ENCODE measurements at regions not wholly inside any gene's neighbourhood (a gene's known extent, or its start where the extent isn't known, plus 50 kb on each side); places are given as distances from the start of the nearest gene placed in this dataset.

DNA sequence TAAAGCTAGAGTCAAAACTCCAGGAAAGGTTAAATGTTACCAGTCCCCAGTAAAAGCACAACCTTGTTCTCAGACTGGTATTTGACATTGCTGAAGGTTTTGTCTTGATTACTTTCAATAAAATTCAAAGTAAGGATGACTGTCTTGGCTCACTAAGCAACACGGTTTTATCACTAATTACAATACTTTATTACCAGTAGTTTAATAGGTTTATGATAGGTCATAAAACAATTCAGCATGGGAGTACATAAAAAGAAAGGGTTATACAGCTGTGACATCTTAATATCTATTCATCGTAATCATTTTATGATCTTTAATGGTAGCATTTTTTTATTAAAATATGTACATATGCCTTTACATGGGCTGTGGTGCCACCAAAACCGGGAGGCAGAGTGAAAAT is 370.7 kb upstream of the IRX2 start:
- TF ChIP-seq, protein P1, sequence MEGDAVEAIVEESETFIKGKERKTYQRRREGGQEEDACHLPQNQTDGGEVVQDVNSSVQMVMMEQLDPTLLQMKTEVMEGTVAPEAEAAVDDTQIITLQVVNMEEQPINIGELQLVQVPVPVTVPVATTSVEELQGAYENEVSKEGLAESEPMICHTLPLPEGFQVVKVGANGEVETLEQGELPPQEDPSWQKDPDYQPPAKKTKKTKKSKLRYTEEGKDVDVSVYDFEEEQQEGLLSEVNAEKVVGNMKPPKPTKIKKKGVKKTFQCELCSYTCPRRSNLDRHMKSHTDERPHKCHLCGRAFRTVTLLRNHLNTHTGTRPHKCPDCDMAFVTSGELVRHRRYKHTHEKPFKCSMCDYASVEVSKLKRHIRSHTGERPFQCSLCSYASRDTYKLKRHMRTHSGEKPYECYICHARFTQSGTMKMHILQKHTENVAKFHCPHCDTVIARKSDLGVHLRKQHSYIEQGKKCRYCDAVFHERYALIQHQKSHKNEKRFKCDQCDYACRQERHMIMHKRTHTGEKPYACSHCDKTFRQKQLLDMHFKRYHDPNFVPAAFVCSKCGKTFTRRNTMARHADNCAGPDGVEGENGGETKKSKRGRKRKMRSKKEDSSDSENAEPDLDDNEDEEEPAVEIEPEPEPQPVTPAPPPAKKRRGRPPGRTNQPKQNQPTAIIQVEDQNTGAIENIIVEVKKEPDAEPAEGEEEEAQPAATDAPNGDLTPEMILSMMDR (IDR thresholded peaks at IDR 0.05; ENCODE audit: insufficient read depth, low read length, missing control alignments), result no peak
- CTCF ChIA-PET, result no interaction called here
- DNase-seq (ENCODE audit: low read depth, low spot score), result no peak
- H3K4me3 ChIP-seq (ENCODE audit: low read depth, low read length), result no peak overlapping the region
- POLR2A ChIA-PET, result no interaction called here

DNA sequence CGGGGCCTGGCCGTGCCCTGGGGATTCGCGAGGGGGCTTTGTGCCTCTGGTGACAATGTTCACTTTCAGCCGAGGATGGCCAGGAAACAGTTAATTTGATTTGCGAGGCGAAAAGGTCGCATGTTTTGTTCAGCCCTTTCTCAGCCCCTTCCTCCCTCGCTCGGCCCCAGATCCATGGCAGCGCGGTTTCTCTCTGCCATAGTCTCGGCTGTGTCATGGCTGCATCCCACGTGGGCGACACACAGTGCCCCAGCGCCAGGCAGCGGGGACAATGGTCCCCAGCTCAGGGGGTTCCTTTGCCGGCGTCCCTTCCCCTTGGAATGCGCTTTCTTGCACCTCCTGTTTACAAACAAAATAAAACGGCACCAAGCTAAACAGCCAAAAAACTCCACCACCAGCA is 370.3 kb upstream of the IRX2 start:
- ChIA-PET CTCF (no interaction called here), POLR2A (no interaction called here)
- H3K4me3 ChIP-seq (ENCODE audit: low read depth, low read length), result no peak overlapping the region
- DNase-seq (ENCODE audit: low read depth, low spot score), result no peak
- TF ChIP-seq, protein P1 (IDR thresholded peaks at IDR 0.05; ENCODE audit: insufficient read depth, low read length, missing control alignments), result no peak

DNA sequence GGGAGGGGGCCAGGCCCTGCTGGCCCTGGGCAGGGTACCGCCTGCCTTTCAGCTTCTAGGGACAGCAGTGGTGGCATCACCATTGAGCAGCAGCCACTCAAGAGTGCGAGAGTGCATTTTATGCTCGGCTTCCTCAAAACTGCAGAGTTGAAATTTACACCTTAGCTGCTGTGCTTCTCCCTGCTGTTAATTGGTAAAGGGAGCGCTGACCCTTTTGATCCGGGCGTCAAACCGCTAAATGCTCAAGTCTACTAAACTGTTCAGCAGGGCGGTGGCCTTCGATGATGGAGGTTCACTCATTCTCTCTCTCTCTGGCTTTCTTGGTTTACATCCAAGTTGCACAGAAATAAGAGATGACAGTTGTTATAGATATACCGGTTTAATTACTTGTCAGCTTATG is 368.6 kb upstream of the IRX2 start:
- TF ChIP-seq, protein P1 (IDR thresholded peaks at IDR 0.05; ENCODE audit: insufficient read depth, low read length, missing control alignments), result no peak
- CTCF ChIA-PET, result no interaction called here
- no peak overlapping the region for H3K4me3 ChIP-seq (ENCODE audit: low read depth, low read length)
- no peak for DNase-seq (ENCODE audit: low read depth, low spot score)
- POLR2A ChIA-PET, result no interaction called here

DNA sequence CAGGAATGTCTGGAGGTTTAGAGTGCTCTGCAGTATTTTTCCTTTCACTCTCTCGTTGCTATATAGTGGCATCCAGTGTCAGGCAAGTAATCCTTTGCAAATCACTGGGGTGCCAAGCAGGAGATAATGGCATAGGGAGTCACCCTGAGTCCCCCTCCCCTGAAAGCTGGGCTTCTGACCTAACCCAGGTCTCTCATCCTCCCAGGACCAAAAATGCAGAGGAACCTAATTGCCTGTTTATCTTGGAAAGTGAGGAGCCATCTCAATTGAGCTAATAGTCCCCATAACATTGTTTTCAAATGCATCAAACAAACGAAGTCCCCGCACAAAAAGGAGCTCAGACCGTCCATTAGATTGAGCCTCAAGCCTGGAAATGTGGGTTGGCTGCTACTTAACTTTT is 368.0 kb upstream of the IRX2 start:
- POLR2A ChIA-PET, result no interaction called here
- DNase-seq (ENCODE audit: low read depth, low spot score), result no peak
- TF ChIP-seq, protein P1 (IDR thresholded peaks at IDR 0.05; ENCODE audit: insufficient read depth, low read length, missing control alignments), result no peak
- H3K4me3 ChIP-seq (ENCODE audit: low read depth, low read length), result no peak overlapping the region
- CTCF ChIA-PET, result no interaction called here

DNA sequence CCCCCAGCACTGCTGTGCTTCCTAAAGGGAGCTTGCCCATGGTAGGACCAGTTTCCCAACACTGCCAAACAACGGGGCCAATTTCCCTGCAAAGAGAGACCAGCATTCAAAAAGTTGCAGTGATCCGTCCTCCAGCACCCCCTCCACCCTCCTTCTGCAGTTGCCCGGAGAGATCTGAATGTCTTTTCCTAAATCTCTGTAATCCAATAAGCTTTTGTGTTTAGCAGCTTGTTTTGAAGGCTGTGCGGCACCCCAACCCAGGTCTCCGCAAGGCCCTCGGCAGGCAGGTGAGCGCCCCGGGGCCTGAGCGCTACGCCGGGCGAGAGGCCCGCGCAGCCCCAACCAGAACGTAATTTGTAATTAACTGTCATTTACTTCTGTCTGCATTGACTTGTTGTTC is 366.9 kb upstream of the IRX2 start:
- TF ChIP-seq, protein P1 (IDR thresholded peaks at IDR 0.05; ENCODE audit: insufficient read depth, low read length, missing control alignments), result no peak
- H3K4me3 ChIP-seq (ENCODE audit: low read depth, low read length), result no peak overlapping the region
- no peak for DNase-seq (ENCODE audit: low read depth, low spot score)
- ChIA-PET POLR2A (no interaction called here), CTCF (no interaction called here)

DNA sequence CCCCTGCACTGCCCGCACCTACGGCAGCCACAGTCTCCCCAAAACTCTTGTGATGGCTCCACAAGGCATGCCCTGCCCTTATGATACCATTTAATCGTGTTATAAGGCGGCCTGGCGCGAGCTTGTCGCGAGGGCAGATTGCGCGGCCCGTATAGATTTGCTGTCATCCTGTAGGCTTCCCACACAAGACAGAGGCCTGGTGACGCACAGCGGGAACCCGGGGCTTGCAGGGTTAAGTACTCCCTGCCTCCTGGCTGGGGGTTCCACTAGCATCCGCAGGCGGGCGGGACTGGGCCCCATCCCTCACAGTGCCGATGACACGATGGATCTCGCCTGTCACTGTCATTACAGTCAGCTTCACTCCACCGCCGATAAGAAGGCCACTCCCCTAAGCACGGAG is 364.9 kb upstream of the IRX2 start:
- no peak overlapping the region for H3K4me3 ChIP-seq (ENCODE audit: low read depth, low read length)
- ChIA-PET POLR2A (no interaction called here), CTCF (no interaction called here)
- TF ChIP-seq, protein P1 (IDR thresholded peaks at IDR 0.05; ENCODE audit: insufficient read depth, low read length, missing control alignments), result no peak
- no peak for DNase-seq (ENCODE audit: low read depth, low spot score)
